ENCODE measurements at regions not wholly inside any gene's neighbourhood (a gene's known extent, or its start where the extent isn't known, plus 50 kb on each side); places are given as distances from the start of the nearest gene placed in this dataset.

DNA sequence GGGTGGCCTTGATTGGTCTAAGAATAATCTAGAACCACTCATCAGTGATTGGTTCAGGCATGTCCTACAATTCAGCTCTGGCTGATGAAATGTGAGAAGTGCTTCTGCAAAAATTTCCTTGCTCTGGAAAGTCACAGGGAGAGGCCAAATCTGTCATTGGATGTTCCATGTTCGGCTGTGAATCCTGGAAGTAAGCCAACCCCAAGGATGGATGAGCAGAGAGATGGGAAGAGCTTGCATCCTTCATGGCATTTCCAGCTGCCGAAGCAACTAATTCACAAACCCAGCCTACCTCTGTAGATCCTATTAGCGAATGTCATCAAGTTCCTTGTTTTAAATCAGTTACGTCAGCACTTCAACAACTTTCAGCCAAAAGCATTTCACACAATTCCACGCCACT is 187.2 kb upstream of the SOX4 start:
- CTCF ChIA-PET: no interaction called here
- H3K36me3 ChIP-seq (replicated peaks in 1 of 2; ENCODE audit: control extremely low read depth in 1 of 2, control insufficient read depth in 1 of 2, extremely low read depth in 1 of 2, insufficient read depth in 2 of 2, low read length in 1 of 2): no peaks in the 10 kb centered on the region
- no peak overlapping the region for H3K4me3 ChIP-seq (ENCODE audit: control extremely low read depth in 1 of 5, extremely low read depth in 1 of 5, insufficient read depth in 1 of 5, low read depth in 2 of 5, low read length in 4 of 5)
- no peak overlapping the region for H3K27ac Mint-ChIP-seq
- no peak overlapping the region for H2AFZ ChIP-seq (ENCODE audit: insufficient read depth, low read depth, low read length, poor library complexity, severe bottlenecking)
- DNase-seq (no peak), ATAC-seq (ENCODE audit: low read depth) (no peak)
- no peaks in the 10 kb centered on the region for H3K4me1 Mint-ChIP-seq
- no peaks in the 10 kb centered on the region for H3K27me3 ChIP-seq (replicated peaks in 1 of 4; ENCODE audit: control extremely low read depth in 1 of 4, control insufficient read depth in 3 of 4, insufficient read depth in 4 of 4, low read length in 3 of 4)
- POLR2A ChIA-PET: no interaction called here
- no peaks in the 10 kb centered on the region for H3K4me1 ChIP-seq (ENCODE audit: control insufficient read depth in 2 of 2, insufficient read depth in 2 of 2, low read length in 2 of 2)
- no peak overlapping the region for H3K27ac ChIP-seq (ENCODE audit: low read length in 2 of 2)
- H4K20me1 ChIP-seq (ENCODE audit: control insufficient read depth, insufficient read depth, low read length, poor library complexity, severe bottlenecking): no peaks in the 10 kb centered on the region
- H3K27me3 Mint-ChIP-seq: no peaks in the 10 kb centered on the region
- 97% methylated on average over 5 of the region's 5 CpGs for WGBS (ENCODE audit: insufficient coverage)
- TF ChIP-seq EZH2 (IDR thresholded peaks at IDR 0.05; ENCODE audit: borderline replicate concordance, insufficient read depth, low read depth, low read length, poor library complexity, severe bottlenecking): no peak
- intact Hi-C loops (cut with micrococcal nuclease): no loop called here
- no peak overlapping the region for H3K4me2 ChIP-seq (replicated peaks; ENCODE audit: low read depth, low read length, poor library complexity, severe bottlenecking)
- H3K79me2 ChIP-seq (ENCODE audit: control insufficient read depth, insufficient read depth, low read length): no peaks in the 10 kb centered on the region
- peaks cover 5% of the 10 kb centered on the region for H3K9me3 Mint-ChIP-seq (ENCODE audit: insufficient read depth)
- H3K9me3 ChIP-seq (ENCODE audit: control extremely low read depth in 1 of 3, control insufficient read depth in 2 of 3, insufficient read depth in 1 of 3, low read length in 2 of 3): peaks cover 0 to 9% (median 2%) of the 10 kb centered on the region in 3 donors
- no peak overlapping the region for H3K4me3 Mint-ChIP-seq
- no peak overlapping the region for H3K9ac ChIP-seq (ENCODE audit: low read length)

GRCh38 chr6:21409231-21409630 is 184.3 kb upstream of the SOX4 start:
- intact Hi-C loops (cut with micrococcal nuclease): no loop called here
- ChIA-PET CTCF (no interaction called here), POLR2A (no interaction called here)

More at GRCh38 chr6:21409231-21409630, 184.3 kb upstream of the SOX4 start:
- Histone ChIP-seq H3K27ac (ENCODE audit: low read length in 2 of 2) (no peak overlapping the region), H3K9ac (ENCODE audit: low read length) (no peak overlapping the region), H2AFZ (ENCODE audit: insufficient read depth, low read depth, low read length, poor library complexity, severe bottlenecking) (no peak overlapping the region), H3K79me2 (ENCODE audit: control insufficient read depth, insufficient read depth, low read length) (no peaks in the 10 kb centered on the region), H3K4me3 (ENCODE audit: control extremely low read depth in 1 of 5, extremely low read depth in 1 of 5, insufficient read depth in 1 of 5, low read depth in 2 of 5, low read length in 4 of 5) (no peak overlapping the region), H3K27me3 (replicated peaks in 1 of 4; ENCODE audit: control extremely low read depth in 1 of 4, control insufficient read depth in 3 of 4, insufficient read depth in 4 of 4, low read length in 3 of 4) (no peaks in the 10 kb centered on the region), H3K4me2 (replicated peaks; ENCODE audit: low read depth, low read length, poor library complexity, severe bottlenecking) (no peak overlapping the region), H3K36me3 (replicated peaks in 1 of 2; ENCODE audit: control extremely low read depth in 1 of 2, control insufficient read depth in 1 of 2, extremely low read depth in 1 of 2, insufficient read depth in 2 of 2, low read length in 1 of 2) (no peaks in the 10 kb centered on the region), H3K4me1 (ENCODE audit: control insufficient read depth in 2 of 2, insufficient read depth in 2 of 2, low read length in 2 of 2) (no peaks in the 10 kb centered on the region), H3K9me3 (ENCODE audit: control extremely low read depth in 1 of 3, control insufficient read depth in 2 of 3, insufficient read depth in 1 of 3, low read length in 2 of 3) (peaks cover 0 to 11% (median 2%) of the 10 kb centered on the region in 3 donors), H4K20me1 (ENCODE audit: control insufficient read depth, insufficient read depth, low read length, poor library complexity, severe bottlenecking) (no peaks in the 10 kb centered on the region)
- TF ChIP-seq EZH2 (IDR thresholded peaks at IDR 0.05; ENCODE audit: borderline replicate concordance, insufficient read depth, low read depth, low read length, poor library complexity, severe bottlenecking): no peak
- TF ChIP-seq, protein P1, sequence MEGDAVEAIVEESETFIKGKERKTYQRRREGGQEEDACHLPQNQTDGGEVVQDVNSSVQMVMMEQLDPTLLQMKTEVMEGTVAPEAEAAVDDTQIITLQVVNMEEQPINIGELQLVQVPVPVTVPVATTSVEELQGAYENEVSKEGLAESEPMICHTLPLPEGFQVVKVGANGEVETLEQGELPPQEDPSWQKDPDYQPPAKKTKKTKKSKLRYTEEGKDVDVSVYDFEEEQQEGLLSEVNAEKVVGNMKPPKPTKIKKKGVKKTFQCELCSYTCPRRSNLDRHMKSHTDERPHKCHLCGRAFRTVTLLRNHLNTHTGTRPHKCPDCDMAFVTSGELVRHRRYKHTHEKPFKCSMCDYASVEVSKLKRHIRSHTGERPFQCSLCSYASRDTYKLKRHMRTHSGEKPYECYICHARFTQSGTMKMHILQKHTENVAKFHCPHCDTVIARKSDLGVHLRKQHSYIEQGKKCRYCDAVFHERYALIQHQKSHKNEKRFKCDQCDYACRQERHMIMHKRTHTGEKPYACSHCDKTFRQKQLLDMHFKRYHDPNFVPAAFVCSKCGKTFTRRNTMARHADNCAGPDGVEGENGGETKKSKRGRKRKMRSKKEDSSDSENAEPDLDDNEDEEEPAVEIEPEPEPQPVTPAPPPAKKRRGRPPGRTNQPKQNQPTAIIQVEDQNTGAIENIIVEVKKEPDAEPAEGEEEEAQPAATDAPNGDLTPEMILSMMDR (IDR thresholded peaks at IDR 0.05): no peak
- H3K27me3 Mint-ChIP-seq: no peaks in the 10 kb centered on the region
- no peak for ATAC-seq (ENCODE audit: low read depth)
- 100% methylated on average over 4 of the region's 5 CpGs for WGBS (ENCODE audit: insufficient coverage)
- no peak for DNase-seq
- H3K27ac Mint-ChIP-seq: no peak overlapping the region
- peaks cover 5% of the 10 kb centered on the region for H3K9me3 Mint-ChIP-seq (ENCODE audit: insufficient read depth)
- no peaks in the 10 kb centered on the region for H3K4me1 Mint-ChIP-seq
- H3K4me3 Mint-ChIP-seq: no peak overlapping the region

All from B cell (primary cell).